A673 (cell line): ENCODE measurements at regions not wholly inside any gene's neighbourhood (a gene's known extent, or its start where the extent isn't known, plus 50 kb on each side); places are given as distances from the start of the nearest gene placed in this dataset.

Source experiments
- CTCF ChIP-seq: fragments of 300-800, 200-600 bp; sonication (generic); conservative IDR thresholded peaks from 2 replicates; pipeline ENCODE4 v1.5.1; 2017; ENCODE audit warnings: low read depth, mild to moderate bottlenecking, antibody characterized with exemption, low read length, moderate library complexity, mixed read lengths
- EZH2 ChIP-seq: fragments of 200-600 bp; sonication (generic); IDR thresholded peaks from 2 replicates; pipeline ENCODE4 v1.6.1; 2017; ENCODE audit warnings: borderline replicate concordance, low read depth, mild to moderate bottlenecking, mixed read lengths, antibody characterized with exemption, low read length; ENCODE audit not compliant: poor library complexity, severe bottlenecking

DNA sequence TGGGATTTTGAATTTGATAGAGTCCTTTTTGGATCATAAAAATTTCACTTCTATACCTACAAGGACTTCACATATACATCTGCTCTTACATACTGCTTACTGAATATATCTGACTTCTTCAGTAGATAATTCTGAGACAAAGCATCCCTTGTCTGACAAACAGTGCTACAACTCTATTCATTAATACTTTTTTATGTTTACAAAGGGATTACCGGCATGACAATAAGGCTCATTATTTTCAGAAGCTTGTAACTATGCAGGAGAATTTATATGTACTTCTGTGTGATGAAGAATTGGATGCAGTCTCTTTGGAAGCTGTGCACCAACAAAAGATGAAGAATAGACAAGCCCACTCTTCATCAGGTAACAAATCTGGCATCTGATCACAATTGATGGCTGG, 1070.3 kb downstream of the STIM2 start:
- no peak for TF ChIP-seq EZH2
- TF ChIP-seq CTCF = no peak
